Calu3 (cell line): ENCODE measurements at regions not wholly inside any gene's neighbourhood (a gene's known extent, or its start where the extent isn't known, plus 50 kb on each side); places are given as distances from the start of the nearest gene placed in this dataset.

ENCODE experiments used
- BruUV-seq: library from RNA; stranded (reverse); fragments of 400-500 nt; replicated peaks from 2 replicates; lab custom pipeline; 2021; lab: Mats Ljungman, UMichigan
- CTCF ChIA-PET: fragments of 300-600 bp; sonication (Branson Sonifier 250); formaldehyde crosslinking; loops from one replicate; lab custom pipeline; 2022; ENCODE audit warnings: antibody characterized with exemption; lab: Charles Lee
- DNase-seq: peaks from one replicate; pipeline ENCODE4 v3.0.0; 2022
- H3K27ac Mint-ChIP-seq: one replicate; pipeline ENCODE4 v1.8.0; 2022; ENCODE audit warnings: mixed read lengths; ENCODE audit not compliant: unreplicated experiment
- H3K27me3 Mint-ChIP-seq: one replicate; pipeline ENCODE4 v1.8.0; 2022; ENCODE audit warnings: mixed read lengths; ENCODE audit not compliant: unreplicated experiment
- H3K36me3 Mint-ChIP-seq: one replicate; pipeline ENCODE4 v1.8.0; 2022; ENCODE audit warnings: mild to moderate bottlenecking, moderate library complexity, mixed read lengths; ENCODE audit not compliant: insufficient read depth, unreplicated experiment
- H3K4me1 Mint-ChIP-seq: one replicate; pipeline ENCODE4 v1.8.0; 2022; ENCODE audit warnings: mild to moderate bottlenecking, low read depth, mixed read lengths; ENCODE audit not compliant: unreplicated experiment
- H3K4me3 Mint-ChIP-seq: one replicate; pipeline ENCODE4 v1.8.0; 2022; ENCODE audit warnings: mild to moderate bottlenecking, low read depth, moderate library complexity, mixed read lengths; ENCODE audit not compliant: unreplicated experiment
- H3K9me3 Mint-ChIP-seq: one replicate; pipeline ENCODE4 v1.8.0; 2022; ENCODE audit warnings: low read depth, mixed read lengths; ENCODE audit not compliant: unreplicated experiment
- CTCF ChIP-seq: fragments of 200-600 bp; IDR thresholded peaks from one replicate; pipeline ENCODE4 v1.8.0; 2022; ENCODE audit warnings: antibody characterized with exemption; ENCODE audit not compliant: unreplicated experiment
- intact Hi-C: fragments of 100-400 bp; cut with micrococcal nuclease; formaldehyde crosslinking; loops from one replicate; pipeline ENCODE4 v1.10.0; 2022; ENCODE audit not compliant: unreplicated experiment

GRCh38 chr9:36768677-36769076 is 196.0 kb downstream of the MELK start:
- BruUV-seq, result no TSS peak
- intact Hi-C loops, result no loop called here
- H3K27me3 Mint-ChIP-seq, result peaks cover 11% of the 10 kb centered on the region
- no peak for DNase-seq
- H3K27ac Mint-ChIP-seq, result no peak overlapping the region
- no peaks in the 10 kb centered on the region for H3K4me1 Mint-ChIP-seq
- H3K9me3 Mint-ChIP-seq, result no peaks in the 10 kb centered on the region
- TF ChIP-seq CTCF, result no peak
- no peaks in the 10 kb centered on the region for H3K36me3 Mint-ChIP-seq
- H3K4me3 Mint-ChIP-seq, result no peak overlapping the region
- CTCF ChIA-PET, result no interaction called here

- Mint-ChIP-seq H3K9me3 (no peaks in the 10 kb centered on the region), H3K4me3 (no peak overlapping the region), H3K4me1 (no peaks in the 10 kb centered on the region), H3K36me3 (no peaks in the 10 kb centered on the region), H3K27ac (no peak overlapping the region), H3K27me3 (peaks cover 14% of the 10 kb centered on the region)
- no peak for DNase-seq
- CTCF ChIA-PET, result no interaction called here
- no TSS peak for BruUV-seq
- no peak for TF ChIP-seq CTCF
- intact Hi-C loops, result no loop called here
Observed at GRCh38 chr9:36770025-36770424, 197.3 kb downstream of the MELK start.

- intact Hi-C loops, result no loop called here
- TF ChIP-seq CTCF, result no peak
- Mint-ChIP-seq H3K27ac (no peak overlapping the region), H3K36me3 (no peaks in the 10 kb centered on the region), H3K4me1 (no peaks in the 10 kb centered on the region), H3K9me3 (no peaks in the 10 kb centered on the region), H3K27me3 (peaks cover 28% of the 10 kb centered on the region), H3K4me3 (no peak overlapping the region)
- DNase-seq, result no peak
- CTCF ChIA-PET, result no interaction called here
- BruUV-seq, result no TSS peak
Observed at GRCh38 chr9:36772449-36773403, 200.0 kb downstream of the MELK start.

- Mint-ChIP-seq H3K4me3 (no peak overlapping the region), H3K36me3 (no peaks in the 10 kb centered on the region), H3K27me3 (peaks cover 58% of the 10 kb centered on the region), H3K27ac (no peak overlapping the region), H3K9me3 (no peaks in the 10 kb centered on the region), H3K4me1 (peaks cover 17% of the 10 kb centered on the region)
- BruUV-seq, result no TSS peak
- no peak for DNase-seq
- intact Hi-C loops, result no loop called here
- TF ChIP-seq CTCF, result no peak
- CTCF ChIA-PET, result no interaction called here
Observed at GRCh38 chr9:36778682-36779081, 206.0 kb downstream of the MELK start.
